C1 segment of cervical spinal cord (tissue), 14 donors: ENCODE measurements at regions not wholly inside any gene's neighbourhood (a gene's known extent, or its start where the extent isn't known, plus 50 kb on each side); places are given as distances from the start of the nearest gene placed in this dataset.

Source experiments
- DNase-seq, 14 donors: peaks; one replicate each; lab custom pipeline; 2025; lab: John Stamatoyannopoulos, UW

GRCh38 chr18:66141716-66142115 is 390.9 kb downstream of the CDH7 start:
- DNase-seq: no peak

GRCh38 chr18:66138642-66139041 is 387.8 kb downstream of the CDH7 start:
- DNase-seq: no peak

- no peak for DNase-seq
These were observed 385.2 kb downstream of the CDH7 start for GRCh38 chr18:66136039-66136438.

GRCh38 chr18:66129248-66129647 is 378.4 kb downstream of the CDH7 start:
- no peak for DNase-seq

- DNase-seq: no peak
These were observed 375.5 kb downstream of the CDH7 start for GRCh38 chr18:66126266-66126665.

- no peak for DNase-seq
These were observed 373.6 kb downstream of the CDH7 start for GRCh38 chr18:66124394-66124793.

GRCh38 chr18:66119347-66119746 is 368.5 kb downstream of the CDH7 start:
- DNase-seq: no peak

GRCh38 chr18:66111018-66111417 is 360.2 kb downstream of the CDH7 start:
- no peak for DNase-seq

GRCh38 chr18:66110607-66111006 is 359.8 kb downstream of the CDH7 start:
- no peak for DNase-seq

- no peak for DNase-seq
These were observed 359.2 kb downstream of the CDH7 start for GRCh38 chr18:66109981-66110380.

- DNase-seq: no peak
These were observed 356.7 kb downstream of the CDH7 start for GRCh38 chr18:66107546-66107945.

GRCh38 chr18:66105016-66105415 is 354.2 kb downstream of the CDH7 start:
- DNase-seq: no peak

- no peak for DNase-seq
These were observed 352.7 kb downstream of the CDH7 start for GRCh38 chr18:66103550-66103949.

GRCh38 chr18:66083078-66083477 is 332.3 kb downstream of the CDH7 start:
- DNase-seq: no peak

GRCh38 chr18:66078925-66079800 is 328.4 kb downstream of the CDH7 start:
- no peak for DNase-seq

- DNase-seq: no peak
These were observed 326.3 kb downstream of the CDH7 start for GRCh38 chr18:66077066-66077465.

GRCh38 chr18:66066191-66066590 is 315.4 kb downstream of the CDH7 start:
- DNase-seq: no peak

- no peak for DNase-seq
These were observed 297.6 kb downstream of the CDH7 start for GRCh38 chr18:66048406-66048805.

- no peak for DNase-seq
These were observed 295.3 kb downstream of the CDH7 start for GRCh38 chr18:66046032-66046602.

GRCh38 chr18:66043009-66043408 is 292.2 kb downstream of the CDH7 start:
- DNase-seq: no peak

- DNase-seq: no peak
These were observed 263.2 kb downstream of the CDH7 start for GRCh38 chr18:66013969-66014368.

- no peak for DNase-seq
These were observed 261.1 kb downstream of the CDH7 start for GRCh38 chr18:66011916-66012315.

- no peak for DNase-seq
These were observed 255.2 kb downstream of the CDH7 start for GRCh38 chr18:66005831-66006588.
